Right lobe of liver (tissue), 6 donors: ENCODE measurements at regions not wholly inside any gene's neighbourhood (a gene's known extent, or its start where the extent isn't known, plus 50 kb on each side); places are given as distances from the start of the nearest gene placed in this dataset.
A peak's percentile ranks its signal among the peaks of the same experiment; 100 is the strongest.

Experiments
- ATAC-seq, 4 donors: fragments of 200-7000 bp; cut with Tn5 transposase; one replicate each; pipeline ENCODE4 v1.9.1; 2020; ENCODE audit warnings: mild to moderate bottlenecking in 4 of 4, moderate library complexity in 4 of 4
- DNase-seq, 3 donors: peaks; one replicate each; pipeline ENCODE4 v3.0.0-alpha.2; 2020
- H3K27ac ChIP-seq, 3 donors: fragments of 200-600 bp; one replicate each; pipeline ENCODE4 v1.8.0; 2022
- H3K27me3 ChIP-seq, 2 donors: fragments of 200-600 bp; one replicate each; pipeline ENCODE4 v1.8.0; 2022
- H3K36me3 ChIP-seq, 4 donors: fragments of 200-600 bp; sonication (generic) in 1 of 4; one replicate each; pipeline versions ENCODE4 v1.5.1 to v1.8.0; 2017 to 2022; ENCODE audit warnings: control low read depth in 1 of 4
- H3K4me1 ChIP-seq, 4 donors: fragments of 200-600 bp; sonication (generic) in 1 of 4; one replicate each; pipeline versions ENCODE4 v1.5.1 to v1.8.0; 2017 to 2022; ENCODE audit warnings: control low read depth in 1 of 4
- H3K4me3 ChIP-seq, 3 donors: fragments of 200-600 bp; one replicate each; pipeline ENCODE4 v1.8.0; 2022
- H3K9me3 ChIP-seq, 4 donors: fragments of 200-600 bp; sonication (generic) in 1 of 4; one replicate each; pipeline versions ENCODE4 v1.5.1 to v1.8.0; 2017 to 2022; ENCODE audit warnings: control low read depth in 1 of 4
- POLR2A ChIP-seq: fragments of 450-650 bp; IDR thresholded peaks from one replicate; pipeline ENCODE4 v1.6.1; 2017; ENCODE audit warnings: antibody characterized with exemption, mild to moderate bottlenecking
- WGBS: methylation state at CpG from one replicate; pipeline ENCODE4 v1.1.6; 2018; ENCODE audit warnings: low coverage, low lambda C conversion rate; ENCODE audit not compliant: insufficient coverage; ENCODE audit errors: missing lambda C conversion rate; 5-methylcytosine and 5-hydroxymethylcytosine counted together
- intact Hi-C, 2 donors: fragments of 100-400 bp; cut with DNase I; formaldehyde crosslinking; loops; one replicate each; pipeline versions ENCODE4 v1.11.2 to v1.14.1; 2022
- TF ChIP-seq, protein P1 (sequence below), 4 donors: fragments of 200-600 bp in 3 of 4; fragments of 450-650 bp in 1 of 4; IDR thresholded peaks; one replicate each; pipeline versions ENCODE4 v1.5.1 to v1.8.0; 2016 to 2022; ENCODE audit warnings: antibody characterized with exemption in 4 of 4, mild to moderate bottlenecking in 2 of 4
- donor health status: DM: no; HTN: yes; CAD: no.
- donor health status: DM: no; HTN: no; CAD: no.
- donor health status: DM: no; HTN: no; CAD: no.
- donor health status: DM: no; HTN: yes; CAD: no.
- donor health status: DM: no; HTN: yes; CAD: no.

DNA sequence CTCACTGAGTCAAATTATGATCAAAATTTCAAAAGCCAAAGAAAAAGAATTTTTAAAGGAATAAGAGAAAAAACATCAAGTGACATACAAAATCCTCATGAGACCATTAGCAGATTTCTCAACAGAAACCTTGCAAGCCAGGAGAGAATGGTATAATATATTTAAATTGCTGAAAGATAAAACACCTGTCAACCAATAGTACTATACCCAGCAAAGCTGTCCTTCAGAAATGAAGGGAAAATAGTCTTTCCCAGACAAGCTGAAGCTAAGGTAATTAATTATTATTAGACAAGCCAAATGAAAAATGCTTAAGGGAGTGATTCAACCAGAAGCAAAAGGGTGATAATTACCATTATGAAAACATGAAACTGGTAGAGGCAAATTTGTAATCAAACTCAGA lies 104.2 kb upstream of the TET2 start:
- H3K4me3 ChIP-seq, result no peak overlapping the region
- H3K27me3 ChIP-seq, result no peaks in the 10 kb centered on the region
- no peaks in the 10 kb centered on the region for H3K4me1 ChIP-seq
- TF ChIP-seq, protein P1, sequence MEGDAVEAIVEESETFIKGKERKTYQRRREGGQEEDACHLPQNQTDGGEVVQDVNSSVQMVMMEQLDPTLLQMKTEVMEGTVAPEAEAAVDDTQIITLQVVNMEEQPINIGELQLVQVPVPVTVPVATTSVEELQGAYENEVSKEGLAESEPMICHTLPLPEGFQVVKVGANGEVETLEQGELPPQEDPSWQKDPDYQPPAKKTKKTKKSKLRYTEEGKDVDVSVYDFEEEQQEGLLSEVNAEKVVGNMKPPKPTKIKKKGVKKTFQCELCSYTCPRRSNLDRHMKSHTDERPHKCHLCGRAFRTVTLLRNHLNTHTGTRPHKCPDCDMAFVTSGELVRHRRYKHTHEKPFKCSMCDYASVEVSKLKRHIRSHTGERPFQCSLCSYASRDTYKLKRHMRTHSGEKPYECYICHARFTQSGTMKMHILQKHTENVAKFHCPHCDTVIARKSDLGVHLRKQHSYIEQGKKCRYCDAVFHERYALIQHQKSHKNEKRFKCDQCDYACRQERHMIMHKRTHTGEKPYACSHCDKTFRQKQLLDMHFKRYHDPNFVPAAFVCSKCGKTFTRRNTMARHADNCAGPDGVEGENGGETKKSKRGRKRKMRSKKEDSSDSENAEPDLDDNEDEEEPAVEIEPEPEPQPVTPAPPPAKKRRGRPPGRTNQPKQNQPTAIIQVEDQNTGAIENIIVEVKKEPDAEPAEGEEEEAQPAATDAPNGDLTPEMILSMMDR (IDR thresholded peaks at IDR 0.05), result no peak
- no peak for TF ChIP-seq POLR2A
- DNase-seq (no peak), ATAC-seq (no peak)
- no peaks in the 10 kb centered on the region for H3K36me3 ChIP-seq
- H3K9me3 ChIP-seq, result peaks cover 0 to 15% (median 3%) of the 10 kb centered on the region in 4 donors
- no peak overlapping the region for H3K27ac ChIP-seq
- intact Hi-C loops, result no loop called here

DNA sequence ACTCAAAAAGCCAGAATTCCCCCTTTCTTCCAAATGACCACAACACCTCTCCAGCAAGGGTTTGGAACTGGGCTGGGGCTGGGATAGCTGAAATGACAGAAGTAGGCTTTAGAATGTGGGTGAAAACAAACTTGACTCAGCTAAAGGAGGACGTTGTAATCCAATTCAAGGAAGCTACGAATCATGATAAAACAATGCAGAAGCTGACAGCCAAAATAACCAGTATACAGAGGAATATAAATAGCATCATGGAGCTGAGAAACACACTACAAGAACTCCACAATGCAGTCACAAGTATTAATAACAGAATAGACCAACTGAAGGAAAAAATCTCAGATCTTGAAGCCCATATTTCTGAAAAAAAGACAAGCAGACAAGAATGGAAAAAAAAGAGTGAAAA lies 95.8 kb upstream of the TET2 start:
- Histone ChIP-seq H3K9me3 (no peaks in the 10 kb centered on the region), H3K4me1 (no peaks in the 10 kb centered on the region), H3K36me3 (no peaks in the 10 kb centered on the region), H3K27ac (no peak overlapping the region), H3K27me3 (no peaks in the 10 kb centered on the region), H3K4me3 (no peak overlapping the region)
- DNase-seq, result no peak
- 43% methylated on average over 2 of the region's 2 CpGs for WGBS
- TF ChIP-seq, protein P1 (IDR thresholded peaks at IDR 0.05), result no peak
- no peak for TF ChIP-seq POLR2A
- intact Hi-C loops, result no loop called here
- ATAC-seq, result no peak

DNA sequence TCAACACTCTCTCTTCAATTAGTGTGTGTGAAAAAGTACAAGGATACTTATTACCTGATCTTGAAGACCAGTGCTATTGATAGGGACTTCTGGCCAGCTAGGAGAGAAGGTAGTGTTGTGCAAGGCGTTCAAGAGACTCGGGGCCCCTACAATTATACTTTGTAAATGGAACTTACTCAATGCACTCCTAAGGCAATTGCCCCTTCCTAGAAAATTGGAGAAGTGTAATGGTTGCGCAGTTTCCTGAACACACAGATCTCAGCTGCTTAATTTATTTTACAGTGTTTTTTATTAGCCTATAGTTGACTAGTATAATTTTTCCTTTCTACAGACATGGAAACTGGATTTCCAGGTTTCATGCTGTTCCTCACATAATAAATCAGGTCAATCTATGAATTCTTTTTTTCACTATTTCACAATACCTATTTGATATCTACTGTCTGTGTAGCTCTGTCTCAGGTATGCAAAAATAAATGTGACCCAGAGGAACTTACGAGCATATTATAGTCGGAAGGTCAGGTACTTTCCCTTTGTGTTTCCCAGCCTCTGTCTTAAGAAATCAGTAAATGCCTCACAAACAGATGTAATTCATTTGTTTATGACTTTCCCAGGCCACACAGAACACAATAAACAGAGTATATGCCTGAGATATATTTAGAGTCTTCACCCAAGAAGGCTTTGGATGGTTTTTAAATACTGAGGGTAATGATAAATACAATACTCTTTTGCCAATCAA lies 89.1 kb upstream of the TET2 start:
- no peak for DNase-seq
- no peak overlapping the region for H3K27ac ChIP-seq

DNA sequence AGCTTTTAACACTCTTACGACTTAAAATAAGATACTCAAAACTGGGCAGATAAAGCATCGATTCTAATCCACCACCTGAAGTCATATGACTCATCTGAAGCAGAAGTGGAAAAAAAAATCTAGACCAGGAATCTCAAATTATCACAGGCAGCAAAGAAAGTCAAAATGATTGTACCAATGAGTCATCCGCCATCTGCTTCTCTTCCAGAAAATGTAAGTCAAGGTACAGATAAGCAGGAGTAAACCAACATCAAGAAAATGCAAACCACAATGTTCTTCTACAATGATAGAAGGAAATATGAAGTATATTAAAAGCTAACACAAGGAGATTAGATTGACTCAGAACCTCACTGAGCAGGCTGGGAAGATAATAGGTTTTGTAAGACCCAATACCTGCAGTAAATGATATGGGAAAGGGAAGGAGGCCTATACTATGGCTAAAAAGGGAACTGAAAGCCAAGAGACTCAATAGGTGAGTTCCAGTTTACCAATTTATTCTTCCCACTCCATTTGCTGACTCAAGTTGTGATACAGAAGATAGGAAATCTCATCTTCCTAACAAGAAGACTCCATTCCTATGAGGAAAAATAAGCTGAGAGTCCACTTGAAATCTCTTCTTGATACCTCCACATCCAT lies 88.4 kb upstream of the TET2 start:
- no peak overlapping the region for H3K27ac ChIP-seq

More for the DNA sequence above, 89.1 kb upstream of the TET2 start:
- Histone ChIP-seq H3K36me3 (no peaks in the 10 kb centered on the region), H3K9me3 (no peaks in the 10 kb centered on the region), H3K4me1 (no peaks in the 10 kb centered on the region), H3K4me3 (no peak overlapping the region), H3K27me3 (no peaks in the 10 kb centered on the region)
- intact Hi-C loops, result no loop called here
- no peak for TF ChIP-seq POLR2A
- TF ChIP-seq, protein P1 (IDR thresholded peaks at IDR 0.05), result no peak
- ATAC-seq, result peak; percentile 30 to 59 (median 42)
- WGBS, result 58% methylated on average over 5 of the region's 5 CpGs

More for the DNA sequence above, 88.4 kb upstream of the TET2 start:
- Histone ChIP-seq H3K36me3 (no peaks in the 10 kb centered on the region), H3K27me3 (no peaks in the 10 kb centered on the region), H3K4me3 (no peak overlapping the region), H3K4me1 (no peaks in the 10 kb centered on the region), H3K9me3 (no peaks in the 10 kb centered on the region)
- no peak for TF ChIP-seq POLR2A
- TF ChIP-seq, protein P1 (IDR thresholded peaks at IDR 0.05), result no peak
- no peak for ATAC-seq
- WGBS, result 55% methylated on average over 3 of the region's 3 CpGs
- no peak for DNase-seq
- intact Hi-C loops, result no loop called here
